Osteoblast (primary cell): ENCODE measurements at regions not wholly inside any gene's neighbourhood (a gene's known extent, or its start where the extent isn't known, plus 50 kb on each side); places are given as distances from the start of the nearest gene placed in this dataset.
"Not testable (repeated sequence)": the region's sequence is repeated elsewhere in the genome, so short reads cannot be mapped to it uniquely, and the experiment has no call there.

Experiments used
- DNase-seq: peaks from one replicate; pipeline ENCODE4 v3.0.0; 2011; ENCODE audit warnings: low spot score, mixed read lengths; ENCODE audit not compliant: insufficient read length; ENCODE audit errors: missing footprints
- H2AFZ ChIP-seq: 2 replicates; pipeline ENCODE4 v1.6.0; 2011; ENCODE audit warnings: mild to moderate bottlenecking, low read length
- H3K27ac ChIP-seq: 2 replicates; pipeline ENCODE4 v1.5.1; 2011; ENCODE audit warnings: mild to moderate bottlenecking, low read depth, low read length, moderate library complexity
- H3K27me3 ChIP-seq: 2 replicates; pipeline ENCODE4 v1.6.0; 2012; ENCODE audit warnings: mild to moderate bottlenecking, control low read depth, inconsistent platforms, low read length, moderate library complexity; ENCODE audit not compliant: insufficient read depth
- H3K36me3 ChIP-seq: 2 replicates; pipeline ENCODE4 v1.5.1; 2011; ENCODE audit warnings: mild to moderate bottlenecking, low read length, control low read depth, moderate library complexity; ENCODE audit not compliant: insufficient read depth
- H3K4me1 ChIP-seq: 2 replicates; pipeline ENCODE4 v1.5.1; 2011; ENCODE audit warnings: mild to moderate bottlenecking, low read length, control low read depth, moderate library complexity; ENCODE audit not compliant: insufficient read depth
- H3K4me2 ChIP-seq: 2 replicates; pipeline ENCODE4 v1.6.0; 2011; ENCODE audit warnings: mild to moderate bottlenecking, low read length; ENCODE audit not compliant: insufficient read depth
- H3K4me3 ChIP-seq: fragments of 200-600 bp; sonication (generic); 3 replicates; pipeline ENCODE4 v1.5.1; 2012; ENCODE audit warnings: mild to moderate bottlenecking, low read length, inconsistent platforms; ENCODE audit not compliant: insufficient read depth
- H3K79me2 ChIP-seq: 2 replicates; pipeline ENCODE4 v1.6.0; 2012; ENCODE audit warnings: mild to moderate bottlenecking, low read length, control low read depth, inconsistent platforms; ENCODE audit not compliant: insufficient read depth
- H3K9me3 ChIP-seq: 2 replicates; pipeline ENCODE4 v1.5.1; 2011; ENCODE audit warnings: low read depth, low read length, control low read depth
- H4K20me1 ChIP-seq: 2 replicates; pipeline ENCODE4 v1.6.0; 2012; ENCODE audit warnings: mild to moderate bottlenecking, low read length, control low read depth; ENCODE audit not compliant: insufficient read depth
- CTCF ChIP-seq: IDR thresholded peaks from 2 replicates; pipeline ENCODE4 v1.5.1; 2011; ENCODE audit warnings: mild to moderate bottlenecking, low read depth, low read length, moderate library complexity; ENCODE audit errors: extremely low read depth

DNA sequence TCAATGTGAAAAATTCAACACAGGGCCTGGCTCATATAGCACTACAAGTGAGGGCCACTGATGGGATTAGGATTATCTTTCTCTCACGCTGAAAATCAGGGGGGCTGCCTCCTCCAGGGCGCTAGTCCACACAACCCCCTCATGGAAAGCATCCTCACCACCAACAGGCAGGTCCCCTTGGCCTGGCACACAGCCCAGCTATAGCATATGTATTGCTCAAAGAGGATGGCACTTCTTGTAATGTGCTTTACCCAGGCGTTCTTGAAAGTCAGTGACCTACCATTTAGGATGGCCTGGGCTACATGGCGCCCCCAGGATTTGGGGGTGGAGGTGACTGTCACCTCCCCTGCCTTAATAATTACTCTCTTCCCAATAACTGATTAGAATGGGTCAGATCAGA, 71.0 kb upstream of the LSM6 start:
- H3K4me2 ChIP-seq: no peak overlapping the region
- no peak for DNase-seq
- H3K27ac ChIP-seq: no peak overlapping the region
- H3K36me3 ChIP-seq: no peaks in the 10 kb centered on the region
- H3K4me3 ChIP-seq: no peak overlapping the region
- H3K4me1 ChIP-seq: no peaks in the 10 kb centered on the region
- no peaks in the 10 kb centered on the region for H4K20me1 ChIP-seq
- no peak overlapping the region for H2AFZ ChIP-seq
- no peak for TF ChIP-seq CTCF
- no peaks in the 10 kb centered on the region for H3K9me3 ChIP-seq
- H3K27me3 ChIP-seq: no peaks in the 10 kb centered on the region
- no peaks in the 10 kb centered on the region for H3K79me2 ChIP-seq

DNA sequence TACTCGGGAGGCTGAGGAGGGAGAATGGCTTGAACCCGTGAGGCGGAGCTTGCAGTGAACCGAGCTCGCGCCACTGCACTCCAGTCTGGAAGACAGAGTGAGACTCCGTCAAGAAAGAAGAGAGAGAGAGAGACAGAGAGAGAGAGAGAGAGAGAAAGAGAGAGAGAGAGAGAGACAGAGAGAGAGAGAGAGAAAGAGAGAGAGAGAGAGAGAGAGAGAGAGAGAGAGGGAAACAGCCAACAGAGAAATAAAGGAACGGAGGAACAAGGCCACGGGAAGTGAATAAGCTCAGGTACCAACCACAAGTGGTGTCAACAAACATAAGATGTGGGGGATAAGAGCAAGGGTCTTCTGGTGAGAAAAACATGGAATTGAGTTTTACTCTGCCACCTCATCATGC, 71.5 kb upstream of the LSM6 start:
- H2AFZ ChIP-seq, H3K9me3 ChIP-seq, H3K4me3 ChIP-seq, H3K27me3 ChIP-seq, H4K20me1 ChIP-seq, H3K36me3 ChIP-seq, H3K27ac ChIP-seq, H3K79me2 ChIP-seq, DNase-seq, H3K4me2 ChIP-seq, H3K4me1 ChIP-seq: not testable (repeated sequence)

DNA sequence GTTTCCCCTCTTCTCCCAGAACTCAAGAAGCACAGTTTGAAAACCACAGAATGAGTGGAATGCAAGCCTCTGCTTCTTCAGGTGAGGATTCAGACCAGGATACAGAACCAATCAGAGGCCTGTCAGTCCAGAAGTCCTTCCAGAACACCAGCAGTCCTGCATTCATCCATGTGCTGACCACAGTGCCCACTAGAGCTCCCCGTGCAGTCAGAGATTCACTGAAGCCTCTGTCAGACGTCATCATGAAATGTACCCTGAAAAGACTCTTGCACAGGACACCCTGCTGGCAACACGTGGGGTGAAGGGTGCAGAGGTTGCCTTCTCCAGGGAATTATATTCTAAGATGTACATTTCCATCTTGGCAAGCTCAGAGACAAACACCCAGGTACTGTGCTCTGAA, 75.9 kb upstream of the LSM6 start:
- no peak for DNase-seq
- Histone ChIP-seq H2AFZ (no peak overlapping the region), H3K27ac (no peak overlapping the region), H4K20me1 (no peaks in the 10 kb centered on the region), H3K79me2 (no peaks in the 10 kb centered on the region), H3K4me1 (no peaks in the 10 kb centered on the region), H3K9me3 (no peaks in the 10 kb centered on the region), H3K4me2 (no peak overlapping the region), H3K27me3 (no peaks in the 10 kb centered on the region), H3K4me3 (no peak overlapping the region), H3K36me3 (no peaks in the 10 kb centered on the region)
- no peak for TF ChIP-seq CTCF

DNA sequence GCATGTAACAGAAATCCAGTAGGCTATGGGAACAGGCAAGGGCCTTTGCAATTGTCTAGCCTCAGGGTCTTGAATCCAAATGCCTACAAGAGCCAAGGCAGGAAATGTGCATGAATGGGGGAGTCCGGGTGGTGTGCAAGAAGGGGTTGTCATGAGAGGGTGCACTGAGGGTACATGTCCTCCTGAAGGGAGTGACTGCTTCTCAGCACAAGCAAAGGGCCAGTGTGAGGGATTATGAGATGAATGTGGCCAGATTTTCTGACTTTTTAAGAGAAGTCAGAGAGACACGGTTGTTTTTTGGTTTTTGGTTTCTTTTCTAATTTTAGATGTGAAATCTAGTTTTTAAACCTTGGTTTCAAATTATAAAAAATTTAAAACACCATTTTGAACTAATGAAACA, 76.5 kb upstream of the LSM6 start:
- Histone ChIP-seq H4K20me1 (no peaks in the 10 kb centered on the region), H3K4me3 (no peak overlapping the region), H3K36me3 (no peaks in the 10 kb centered on the region), H3K27me3 (no peaks in the 10 kb centered on the region), H3K4me2 (no peak overlapping the region), H2AFZ (no peak overlapping the region), H3K27ac (no peak overlapping the region), H3K79me2 (no peaks in the 10 kb centered on the region), H3K4me1 (no peaks in the 10 kb centered on the region), H3K9me3 (no peaks in the 10 kb centered on the region)
- DNase-seq: no peak
- TF ChIP-seq CTCF: no peak

DNA sequence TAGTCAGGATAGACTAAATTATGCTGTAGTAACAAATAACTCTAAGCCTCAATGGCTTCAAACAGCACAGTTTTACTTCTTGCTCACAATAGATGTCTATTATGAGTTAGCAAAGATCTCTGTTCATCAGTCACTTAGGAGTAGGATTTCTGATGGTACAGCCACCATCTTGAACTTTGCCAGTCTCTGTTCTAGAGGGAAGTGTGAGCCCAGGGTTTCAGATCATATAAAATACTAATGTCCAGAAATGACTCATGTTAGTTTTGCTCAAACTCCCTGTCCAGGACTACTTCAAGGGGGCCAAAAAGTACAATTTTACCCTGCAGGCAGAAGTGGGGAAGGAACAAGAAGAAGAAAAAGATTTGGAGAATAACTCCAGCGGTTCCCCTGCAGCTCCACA, 77.1 kb upstream of the LSM6 start:
- Histone ChIP-seq H3K79me2 (no peaks in the 10 kb centered on the region), H3K4me3 (no peak overlapping the region), H3K9me3 (no peaks in the 10 kb centered on the region), H3K27me3 (no peaks in the 10 kb centered on the region), H3K4me1 (no peaks in the 10 kb centered on the region), H2AFZ (no peak overlapping the region), H4K20me1 (no peaks in the 10 kb centered on the region), H3K4me2 (no peak overlapping the region), H3K36me3 (no peaks in the 10 kb centered on the region), H3K27ac (no peak overlapping the region)
- no peak for DNase-seq
- no peak for TF ChIP-seq CTCF
